ENCODE measurements at regions not wholly inside any gene's neighbourhood (a gene's known extent, or its start where the extent isn't known, plus 50 kb on each side); places are given as distances from the start of the nearest gene placed in this dataset.

DNA sequence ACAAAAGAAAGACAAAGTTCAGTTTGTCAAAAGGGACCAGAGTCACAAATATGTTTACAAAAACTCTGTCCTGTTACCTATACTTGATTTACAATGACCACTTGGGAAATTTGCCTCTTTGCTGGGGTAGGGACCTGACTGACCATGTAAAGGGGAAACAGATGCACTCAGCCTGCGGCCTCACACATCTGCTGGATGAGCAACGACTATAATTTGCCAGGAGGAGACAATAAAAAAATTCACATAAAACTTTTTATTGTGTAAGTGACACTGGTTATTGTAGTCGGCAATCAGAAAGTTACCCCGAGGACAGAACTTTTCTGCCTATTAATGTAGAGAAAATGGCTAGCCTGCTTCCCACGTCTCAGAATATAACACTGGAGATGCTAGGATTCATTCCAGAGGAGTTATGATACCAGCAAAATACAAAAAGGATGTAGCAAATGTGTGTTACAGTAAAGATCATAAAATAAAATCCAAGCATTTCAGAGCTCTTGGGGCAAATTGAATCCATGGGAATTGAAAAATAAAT, 415.4 kb upstream of the SPTLC3 start:
- H3K4me1 ChIP-seq (ENCODE audit: control extremely low read depth in 1 of 4, control insufficient read depth in 4 of 4, insufficient read depth in 4 of 4, low read length in 3 of 4) = no peaks in the 10 kb centered on the region
- CTCF ChIA-PET = no interaction called here
- WGBS (ENCODE audit: insufficient coverage) = 94% methylated on average over 3 of the region's 5 CpGs
- no peaks in the 10 kb centered on the region for H3K36me3 ChIP-seq (ENCODE audit: control insufficient read depth in 4 of 4, insufficient read depth in 4 of 4, low read length in 3 of 4)
- H3K27ac ChIP-seq (ENCODE audit: insufficient read depth in 1 of 2, low read depth in 1 of 2, low read length in 2 of 2, poor library complexity in 1 of 2, severe bottlenecking in 2 of 2) = no peak overlapping the region
- no peak for DNase-seq
- no peak overlapping the region for H3K4me3 ChIP-seq (ENCODE audit: control insufficient read depth in 1 of 7, extremely low read depth in 1 of 7, insufficient read depth in 4 of 7, low read depth in 2 of 7, low read length in 6 of 7)
- no peaks in the 10 kb centered on the region for H3K27me3 ChIP-seq (replicated peaks in 2 of 5; ENCODE audit: control insufficient read depth in 4 of 5, insufficient read depth in 5 of 5, low read length in 4 of 5)
- POLR2A ChIA-PET = no interaction called here
- H3K9me3 ChIP-seq (ENCODE audit: control extremely low read depth in 1 of 5, control insufficient read depth in 4 of 5, insufficient read depth in 2 of 5, low read depth in 1 of 5, low read length in 4 of 5) = no peaks in the 10 kb centered on the region

DNA sequence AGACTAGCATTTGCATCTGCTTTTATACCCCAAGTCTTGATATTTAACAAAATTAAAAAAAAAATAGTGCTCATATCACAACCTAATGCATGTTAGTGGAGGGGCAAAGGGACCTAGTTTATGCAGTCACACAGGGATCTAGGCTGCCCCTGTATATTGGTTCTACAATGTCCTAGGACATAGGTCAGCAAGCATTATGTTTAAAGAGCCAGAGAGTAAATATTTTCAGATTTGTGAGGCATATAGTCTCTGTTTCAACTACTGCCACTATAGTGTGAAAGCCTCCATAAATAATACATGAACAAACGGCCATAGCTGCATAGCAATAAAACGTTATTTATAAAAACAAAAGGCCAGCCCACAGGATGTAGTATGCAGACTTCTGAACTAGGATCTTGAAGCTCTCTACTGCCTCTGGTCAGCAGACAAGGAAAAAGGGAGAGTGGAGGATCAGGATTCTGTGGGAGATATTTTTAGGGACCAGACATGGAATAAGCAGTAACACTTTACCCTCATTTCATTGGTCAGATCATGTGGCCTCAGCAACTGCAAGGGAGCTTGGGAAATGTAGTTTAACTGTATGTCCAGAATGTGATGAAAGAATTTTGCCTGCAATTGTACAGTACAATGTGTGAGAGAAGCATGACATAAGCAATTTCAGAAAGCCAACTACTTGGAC, 414.2 kb upstream of the SPTLC3 start:
- ChIA-PET CTCF (no interaction called here), POLR2A (no interaction called here)
- H3K9me3 ChIP-seq (ENCODE audit: control extremely low read depth in 1 of 5, control insufficient read depth in 4 of 5, insufficient read depth in 2 of 5, low read depth in 1 of 5, low read length in 4 of 5) = no peaks in the 10 kb centered on the region
- H3K27me3 ChIP-seq (replicated peaks in 2 of 5; ENCODE audit: control insufficient read depth in 4 of 5, insufficient read depth in 5 of 5, low read length in 4 of 5) = peaks cover 0 to 1% (median 0%) of the 10 kb centered on the region in 5 experiments
- H3K4me1 ChIP-seq (ENCODE audit: control extremely low read depth in 1 of 4, control insufficient read depth in 4 of 4, insufficient read depth in 4 of 4, low read length in 3 of 4) = no peaks in the 10 kb centered on the region
- DNase-seq = no peak
- no peaks in the 10 kb centered on the region for H3K36me3 ChIP-seq (ENCODE audit: control insufficient read depth in 4 of 4, insufficient read depth in 4 of 4, low read length in 3 of 4)
- WGBS (ENCODE audit: insufficient coverage) = no CpG with 5 or more reads among the region's 2 CpGs
- H3K4me3 ChIP-seq (ENCODE audit: control insufficient read depth in 1 of 7, extremely low read depth in 1 of 7, insufficient read depth in 4 of 7, low read depth in 2 of 7, low read length in 6 of 7) = no peak overlapping the region
- H3K27ac ChIP-seq (ENCODE audit: insufficient read depth in 1 of 2, low read depth in 1 of 2, low read length in 2 of 2, poor library complexity in 1 of 2, severe bottlenecking in 2 of 2) = no peak overlapping the region

DNA sequence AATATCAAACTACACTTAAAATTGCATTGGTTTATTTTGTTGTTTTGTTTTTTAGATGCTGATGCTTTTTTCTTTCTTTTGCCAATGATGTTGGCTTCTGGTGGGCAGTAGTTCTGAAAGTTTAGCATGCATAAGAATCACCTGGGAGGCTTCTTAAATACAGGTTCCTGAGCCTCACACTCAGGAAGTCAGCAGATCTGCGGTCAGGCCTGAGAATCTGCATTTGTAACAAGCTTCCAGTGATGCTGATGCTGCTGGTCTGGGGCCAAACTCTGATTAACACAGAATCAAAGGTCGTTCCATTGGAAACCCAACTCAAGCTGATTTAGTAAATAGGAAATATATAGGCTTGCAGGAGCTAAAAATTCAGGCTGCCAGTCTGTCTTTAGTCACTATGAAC, 412.9 kb upstream of the SPTLC3 start:
- 100% methylated on average over 1 of the region's 2 CpGs for WGBS (ENCODE audit: insufficient coverage)
- DNase-seq = no peak
- ChIA-PET POLR2A (no interaction called here), CTCF (no interaction called here)
- Histone ChIP-seq H3K27ac (ENCODE audit: insufficient read depth in 1 of 2, low read depth in 1 of 2, low read length in 2 of 2, poor library complexity in 1 of 2, severe bottlenecking in 2 of 2) (no peak overlapping the region), H3K4me3 (ENCODE audit: control insufficient read depth in 1 of 7, extremely low read depth in 1 of 7, insufficient read depth in 4 of 7, low read depth in 2 of 7, low read length in 6 of 7) (no peak overlapping the region), H3K4me1 (ENCODE audit: control extremely low read depth in 1 of 4, control insufficient read depth in 4 of 4, insufficient read depth in 4 of 4, low read length in 3 of 4) (no peaks in the 10 kb centered on the region), H3K36me3 (ENCODE audit: control insufficient read depth in 4 of 4, insufficient read depth in 4 of 4, low read length in 3 of 4) (no peaks in the 10 kb centered on the region), H3K27me3 (replicated peaks in 2 of 5; ENCODE audit: control insufficient read depth in 4 of 5, insufficient read depth in 5 of 5, low read length in 4 of 5) (peaks cover 0 to 1% (median 0%) of the 10 kb centered on the region in 5 experiments), H3K9me3 (ENCODE audit: control extremely low read depth in 1 of 5, control insufficient read depth in 4 of 5, insufficient read depth in 2 of 5, low read depth in 1 of 5, low read length in 4 of 5) (no peaks in the 10 kb centered on the region)

DNA sequence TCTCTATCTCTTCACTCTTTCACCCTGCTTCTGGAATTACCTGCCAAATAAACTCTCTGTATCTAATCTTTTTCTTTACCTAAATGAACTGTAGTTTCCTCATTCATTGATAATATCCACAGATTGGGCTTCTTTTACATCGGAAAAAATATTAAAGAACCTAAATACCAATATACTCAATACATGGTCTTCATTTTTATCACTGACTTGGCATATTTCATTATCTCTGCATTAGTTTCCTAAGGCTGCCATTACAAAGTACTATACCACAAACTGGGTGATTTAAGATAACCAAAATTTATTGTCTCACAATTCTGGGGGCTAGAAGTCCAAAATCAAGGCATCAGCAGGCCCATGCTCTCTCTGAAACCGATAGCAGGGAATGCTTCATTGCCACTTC, 411.9 kb upstream of the SPTLC3 start:
- 46% methylated on average over 2 of the region's 2 CpGs for WGBS (ENCODE audit: insufficient coverage)
- no peak overlapping the region for H3K4me3 ChIP-seq (ENCODE audit: control insufficient read depth in 1 of 7, extremely low read depth in 1 of 7, insufficient read depth in 4 of 7, low read depth in 2 of 7, low read length in 6 of 7)
- H3K27me3 ChIP-seq (replicated peaks in 2 of 5; ENCODE audit: control insufficient read depth in 4 of 5, insufficient read depth in 5 of 5, low read length in 4 of 5) = peaks cover 0 to 1% (median 0%) of the 10 kb centered on the region in 5 experiments
- CTCF ChIA-PET = no interaction called here
- H3K4me1 ChIP-seq (ENCODE audit: control extremely low read depth in 1 of 4, control insufficient read depth in 4 of 4, insufficient read depth in 4 of 4, low read length in 3 of 4) = no peaks in the 10 kb centered on the region
- H3K36me3 ChIP-seq (ENCODE audit: control insufficient read depth in 4 of 4, insufficient read depth in 4 of 4, low read length in 3 of 4) = no peaks in the 10 kb centered on the region
- POLR2A ChIA-PET = no interaction called here
- DNase-seq = no peak
- no peak overlapping the region for H3K27ac ChIP-seq (ENCODE audit: insufficient read depth in 1 of 2, low read depth in 1 of 2, low read length in 2 of 2, poor library complexity in 1 of 2, severe bottlenecking in 2 of 2)
- no peaks in the 10 kb centered on the region for H3K9me3 ChIP-seq (ENCODE audit: control extremely low read depth in 1 of 5, control insufficient read depth in 4 of 5, insufficient read depth in 2 of 5, low read depth in 1 of 5, low read length in 4 of 5)

DNA sequence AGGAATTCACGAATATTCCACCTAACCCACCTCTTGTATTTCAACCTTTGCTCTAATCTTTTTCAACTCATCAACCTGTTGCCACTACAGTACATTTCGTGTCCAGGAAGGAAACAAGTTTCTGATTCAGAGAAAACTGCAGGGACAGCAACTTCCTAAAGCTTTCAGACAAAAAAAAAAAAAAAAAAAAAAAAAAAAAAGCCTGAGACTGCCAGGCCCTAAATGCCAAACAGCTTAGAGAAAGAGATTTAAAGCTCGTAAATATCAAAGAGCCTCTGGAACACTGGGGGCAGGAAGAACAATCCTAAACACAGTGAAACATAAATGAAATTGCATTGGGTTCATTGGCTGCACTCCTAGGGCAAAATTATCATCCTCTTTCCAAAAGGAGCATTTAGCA, 411.2 kb upstream of the SPTLC3 start:
- H3K36me3 ChIP-seq (ENCODE audit: control insufficient read depth in 4 of 4, insufficient read depth in 4 of 4, low read length in 3 of 4) = no peaks in the 10 kb centered on the region
- H3K27me3 ChIP-seq (replicated peaks in 2 of 5; ENCODE audit: control insufficient read depth in 4 of 5, insufficient read depth in 5 of 5, low read length in 4 of 5) = peaks cover 0 to 1% (median 0%) of the 10 kb centered on the region in 5 experiments
- H3K27ac ChIP-seq (ENCODE audit: insufficient read depth in 1 of 2, low read depth in 1 of 2, low read length in 2 of 2, poor library complexity in 1 of 2, severe bottlenecking in 2 of 2) = no peak overlapping the region
- CTCF ChIA-PET = no interaction called here
- POLR2A ChIA-PET = no interaction called here
- no peaks in the 10 kb centered on the region for H3K9me3 ChIP-seq (ENCODE audit: control extremely low read depth in 1 of 5, control insufficient read depth in 4 of 5, insufficient read depth in 2 of 5, low read depth in 1 of 5, low read length in 4 of 5)
- H3K4me3 ChIP-seq (ENCODE audit: control insufficient read depth in 1 of 7, extremely low read depth in 1 of 7, insufficient read depth in 4 of 7, low read depth in 2 of 7, low read length in 6 of 7) = no peak overlapping the region
- no peak for DNase-seq
- 34% methylated on average over 3 of the region's 3 CpGs for WGBS (ENCODE audit: insufficient coverage)
- no peaks in the 10 kb centered on the region for H3K4me1 ChIP-seq (ENCODE audit: control extremely low read depth in 1 of 4, control insufficient read depth in 4 of 4, insufficient read depth in 4 of 4, low read length in 3 of 4)

DNA sequence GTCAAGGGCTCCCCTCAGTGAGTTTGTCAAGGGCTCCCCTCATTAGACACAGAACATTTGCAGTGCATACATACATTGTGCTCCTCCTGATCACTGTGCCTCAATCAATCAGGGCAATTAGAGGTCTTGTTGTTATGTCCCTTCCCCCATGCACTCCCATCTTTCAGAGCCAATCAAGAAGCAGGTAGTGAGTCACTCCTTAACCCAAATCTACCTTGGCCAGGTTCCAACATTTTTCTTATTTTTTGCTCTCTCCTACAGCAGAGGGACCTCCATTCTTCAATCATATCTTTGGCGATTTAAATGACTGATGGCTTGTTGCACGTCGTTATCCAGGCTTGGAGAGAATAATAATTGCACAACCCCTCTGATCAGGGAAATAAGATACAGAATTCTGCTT, 409.9 kb upstream of the SPTLC3 start:
- no peak for DNase-seq
- Histone ChIP-seq H3K27me3 (replicated peaks in 2 of 5; ENCODE audit: control insufficient read depth in 4 of 5, insufficient read depth in 5 of 5, low read length in 4 of 5) (peaks cover 0 to 1% (median 0%) of the 10 kb centered on the region in 5 experiments), H3K36me3 (ENCODE audit: control insufficient read depth in 4 of 4, insufficient read depth in 4 of 4, low read length in 3 of 4) (no peaks in the 10 kb centered on the region), H3K4me1 (ENCODE audit: control extremely low read depth in 1 of 4, control insufficient read depth in 4 of 4, insufficient read depth in 4 of 4, low read length in 3 of 4) (no peaks in the 10 kb centered on the region), H3K4me3 (ENCODE audit: control insufficient read depth in 1 of 7, extremely low read depth in 1 of 7, insufficient read depth in 4 of 7, low read depth in 2 of 7, low read length in 6 of 7) (no peak overlapping the region), H3K9me3 (ENCODE audit: control extremely low read depth in 1 of 5, control insufficient read depth in 4 of 5, insufficient read depth in 2 of 5, low read depth in 1 of 5, low read length in 4 of 5) (no peaks in the 10 kb centered on the region), H3K27ac (ENCODE audit: insufficient read depth in 1 of 2, low read depth in 1 of 2, low read length in 2 of 2, poor library complexity in 1 of 2, severe bottlenecking in 2 of 2) (no peak overlapping the region)
- ChIA-PET CTCF (interaction anchor here (0.6 kb wide), 1 partner anchor 283 kb away, joined by 4 read pairs; no protein-coding TSS in a partner anchor), POLR2A (no interaction called here)
- WGBS (ENCODE audit: insufficient coverage) = no CpG with 5 or more reads among the region's 3 CpGs

DNA sequence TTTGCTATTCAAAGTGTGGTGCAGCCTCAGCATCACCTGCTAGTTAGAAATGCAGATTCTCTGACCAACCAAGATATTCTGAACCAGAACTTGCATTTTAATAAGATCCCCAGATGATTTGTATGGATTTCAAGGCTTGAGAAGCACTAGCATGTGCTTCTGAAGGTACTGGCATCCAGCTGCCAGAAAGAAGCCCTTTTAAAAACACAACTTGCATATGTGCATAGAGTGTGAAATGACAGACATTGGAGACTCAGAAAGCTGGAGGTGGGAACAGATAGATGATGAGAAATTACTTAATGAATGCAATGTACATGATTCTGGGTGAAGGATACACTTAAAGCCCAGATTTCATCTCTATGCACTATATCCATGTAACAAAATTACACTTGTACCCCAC, 409.3 kb upstream of the SPTLC3 start:
- CTCF ChIA-PET = interaction anchor here (0.6 kb wide), 1 partner anchor 283 kb away, joined by 4 read pairs; no protein-coding TSS in a partner anchor

More for the DNA sequence above, 409.3 kb upstream of the SPTLC3 start:
- H3K27ac ChIP-seq (ENCODE audit: insufficient read depth in 1 of 2, low read depth in 1 of 2, low read length in 2 of 2, poor library complexity in 1 of 2, severe bottlenecking in 2 of 2) = no peak overlapping the region
- no peaks in the 10 kb centered on the region for H3K4me1 ChIP-seq (ENCODE audit: control extremely low read depth in 1 of 4, control insufficient read depth in 4 of 4, insufficient read depth in 4 of 4, low read length in 3 of 4)
- H3K9me3 ChIP-seq (ENCODE audit: control extremely low read depth in 1 of 5, control insufficient read depth in 4 of 5, insufficient read depth in 2 of 5, low read depth in 1 of 5, low read length in 4 of 5) = no peaks in the 10 kb centered on the region
- POLR2A ChIA-PET = no interaction called here
- DNase-seq = no peak
- H3K36me3 ChIP-seq (ENCODE audit: control insufficient read depth in 4 of 4, insufficient read depth in 4 of 4, low read length in 3 of 4) = no peaks in the 10 kb centered on the region
- no peak overlapping the region for H3K4me3 ChIP-seq (ENCODE audit: control insufficient read depth in 1 of 7, extremely low read depth in 1 of 7, insufficient read depth in 4 of 7, low read depth in 2 of 7, low read length in 6 of 7)
- H3K27me3 ChIP-seq (replicated peaks in 2 of 5; ENCODE audit: control insufficient read depth in 4 of 5, insufficient read depth in 5 of 5, low read length in 4 of 5) = peaks cover 0 to 1% (median 0%) of the 10 kb centered on the region in 5 experiments
